ENCODE measurements at regions not wholly inside any gene's neighbourhood (a gene's known extent, or its start where the extent isn't known, plus 50 kb on each side); places are given as distances from the start of the nearest gene placed in this dataset.
A peak's percentile ranks its signal among the peaks of the same experiment; 100 is the strongest.

DNA sequence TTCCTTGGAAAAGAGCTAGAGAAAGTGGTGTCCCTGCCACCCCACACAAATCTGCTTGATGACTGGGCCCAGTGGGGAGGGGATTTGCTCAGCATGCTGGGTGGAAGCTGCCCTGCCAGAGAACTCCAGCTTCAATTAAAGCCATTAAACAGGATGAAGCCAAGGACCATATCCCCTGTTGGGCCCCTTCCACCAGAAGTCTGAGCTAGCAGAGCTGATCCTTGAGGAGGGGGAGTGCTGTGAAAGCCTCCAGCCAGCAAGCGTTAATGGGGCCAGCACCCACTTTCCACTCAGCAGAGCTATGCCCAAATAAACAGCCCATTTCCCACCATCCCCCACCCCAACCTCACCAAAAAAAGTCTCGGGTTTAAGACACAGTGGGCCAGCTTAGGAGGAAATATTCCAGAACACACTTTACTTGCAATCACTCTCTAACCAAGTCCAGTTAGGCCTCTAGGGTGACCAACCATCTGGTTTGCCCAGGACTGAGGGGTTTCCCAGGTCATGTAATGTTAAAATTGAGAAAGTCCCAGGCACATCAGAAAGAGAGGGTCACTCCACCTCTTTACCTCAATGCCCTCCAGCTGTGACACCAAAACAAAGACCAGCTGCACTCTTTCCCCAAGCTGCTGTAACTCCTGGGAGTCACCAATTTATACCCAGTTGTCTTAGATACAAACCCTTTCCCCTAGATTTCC, 132.3 kb downstream of the FOXI3 start:
- Mint-ChIP-seq H3K27me3 (peaks cover 4% of the 10 kb centered on the region), H3K4me1 (no peaks in the 10 kb centered on the region), H3K27ac (no peak overlapping the region), H3K4me3 (no peak overlapping the region), H3K36me3 (no peaks in the 10 kb centered on the region), H3K9me3 (no peaks in the 10 kb centered on the region)
- DNase-seq = no peak
- CTCF ChIA-PET = no interaction called here

DNA sequence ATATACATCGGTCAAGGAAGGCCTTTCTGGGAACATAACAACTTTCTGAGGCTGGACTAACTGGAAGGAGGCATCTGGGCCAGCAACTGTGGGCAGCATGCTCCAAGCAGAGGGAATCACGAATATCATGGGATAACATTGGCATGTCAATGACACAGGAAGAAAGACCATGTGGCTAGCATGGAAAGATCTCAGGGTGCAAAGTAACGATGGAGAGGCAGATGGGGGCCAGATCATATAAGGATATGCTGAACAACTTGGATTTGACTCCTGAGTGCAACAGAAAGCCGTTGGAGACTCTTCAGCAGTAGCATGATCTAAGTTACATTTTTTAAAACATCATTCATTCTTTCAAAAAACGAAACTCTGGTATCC, 133.6 kb downstream of the FOXI3 start:
- Mint-ChIP-seq H3K4me3 (no peak overlapping the region), H3K9me3 (no peaks in the 10 kb centered on the region), H3K36me3 (no peaks in the 10 kb centered on the region), H3K27ac (no peak overlapping the region), H3K27me3 (peaks cover 4% of the 10 kb centered on the region), H3K4me1 (no peaks in the 10 kb centered on the region)
- no peak for DNase-seq
- CTCF ChIA-PET = no interaction called here

DNA sequence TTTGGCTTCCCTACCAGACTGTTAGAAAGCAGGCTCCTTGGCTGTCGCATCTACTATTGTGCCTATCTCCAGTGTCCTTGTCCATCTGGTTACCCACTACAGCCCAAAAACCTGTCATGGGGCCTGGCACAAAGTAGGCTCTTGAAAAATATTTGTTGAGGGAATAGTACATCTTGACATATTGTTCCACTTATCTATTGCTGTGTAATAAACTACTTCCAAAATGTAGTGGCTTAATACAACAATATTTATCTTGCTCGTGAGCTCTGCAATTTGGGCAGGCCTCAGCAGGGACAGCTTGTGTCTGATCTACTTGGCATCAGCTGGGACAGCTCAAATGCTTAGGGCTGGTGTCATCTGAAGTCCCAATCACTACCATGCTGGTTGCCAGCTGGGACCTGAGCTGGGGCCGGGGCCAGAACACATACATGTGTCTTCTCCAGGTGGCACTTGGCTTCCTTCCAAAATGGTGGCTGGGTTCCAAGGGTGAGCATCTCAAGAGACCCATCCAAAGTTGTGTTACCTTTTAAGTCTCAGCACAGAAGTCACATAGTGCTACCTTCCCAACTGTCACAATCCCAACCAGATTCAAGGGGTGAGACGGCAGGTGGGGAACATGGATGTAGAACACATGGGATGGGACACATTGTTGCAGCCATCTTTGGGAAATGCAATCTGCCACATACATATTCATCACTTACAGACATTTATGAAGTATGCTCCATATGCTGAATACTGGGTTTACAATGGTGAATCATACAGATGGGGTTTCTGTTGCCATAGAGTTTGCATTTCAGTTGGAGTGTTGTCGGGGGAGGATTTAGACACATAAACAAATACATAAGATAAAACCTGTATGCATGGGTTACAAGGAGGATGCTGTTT, 134.2 kb downstream of the FOXI3 start:
- CTCF ChIA-PET = no interaction called here

DNA sequence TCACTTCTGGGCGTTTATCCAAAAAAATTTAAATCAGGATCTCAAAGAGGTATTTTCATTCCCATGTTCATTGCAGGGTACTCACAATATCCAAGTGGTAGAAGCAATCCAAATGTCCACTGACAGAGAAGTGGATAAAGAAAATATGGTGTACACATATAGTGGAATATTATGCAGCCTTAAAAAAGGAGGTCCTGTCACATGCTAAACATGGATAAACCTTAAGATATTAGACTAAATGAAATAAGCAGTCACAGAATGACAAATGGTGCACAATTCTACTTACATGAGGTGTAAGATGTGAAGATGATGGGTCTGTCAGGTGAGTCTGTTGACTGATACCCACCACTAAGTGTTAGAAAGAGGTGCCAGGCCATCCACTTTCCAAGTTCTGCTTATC, 140.6 kb downstream of the THNSL2 start:
- no peak overlapping the region for H3K27ac Mint-ChIP-seq
- H3K4me1 Mint-ChIP-seq = no peaks in the 10 kb centered on the region
- no peaks in the 10 kb centered on the region for H3K9me3 Mint-ChIP-seq
- DNase-seq = no peak
- H3K36me3 Mint-ChIP-seq = no peaks in the 10 kb centered on the region
- no peaks in the 10 kb centered on the region for H3K27me3 Mint-ChIP-seq
- CTCF ChIA-PET = no interaction called here
- no peak overlapping the region for H3K4me3 Mint-ChIP-seq

More for the DNA sequence above, 134.2 kb downstream of the FOXI3 start:
- H3K4me3 Mint-ChIP-seq = no peak overlapping the region
- no peaks in the 10 kb centered on the region for H3K9me3 Mint-ChIP-seq
- no peak overlapping the region for H3K27ac Mint-ChIP-seq
- no peaks in the 10 kb centered on the region for H3K36me3 Mint-ChIP-seq
- no peaks in the 10 kb centered on the region for H3K4me1 Mint-ChIP-seq
- no peak for DNase-seq
- H3K27me3 Mint-ChIP-seq = peaks cover 4% of the 10 kb centered on the region

DNA sequence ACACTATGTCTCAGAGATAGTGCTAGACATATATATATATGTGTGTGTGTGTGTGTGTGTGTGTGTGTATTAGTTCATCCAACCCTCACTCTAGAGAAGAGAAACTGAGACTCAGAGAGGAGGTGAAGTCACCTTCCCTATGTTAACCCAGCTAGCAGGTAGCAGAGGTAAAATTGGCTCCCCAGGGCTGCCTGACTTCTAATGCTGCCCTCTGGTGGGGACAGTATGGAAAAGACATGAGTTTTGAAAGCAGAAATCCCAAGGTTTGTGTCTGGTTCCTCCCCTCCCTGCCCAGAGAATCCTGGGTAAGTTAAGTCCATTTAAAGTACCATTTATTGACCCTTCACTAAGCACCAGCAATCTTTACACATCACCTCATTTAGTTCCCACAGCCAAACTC, 137.7 kb downstream of the THNSL2 start:
- no peaks in the 10 kb centered on the region for H3K4me1 Mint-ChIP-seq
- H3K36me3 Mint-ChIP-seq = no peaks in the 10 kb centered on the region
- peak; percentile 39 for DNase-seq
- H3K27ac Mint-ChIP-seq = no peak overlapping the region
- no peak overlapping the region for H3K4me3 Mint-ChIP-seq
- H3K9me3 Mint-ChIP-seq = no peaks in the 10 kb centered on the region
- H3K27me3 Mint-ChIP-seq = no peaks in the 10 kb centered on the region
- CTCF ChIA-PET = interaction anchor here (0.6 to 2.3 kb wide), 3 partner anchors 64 to 247 kb away, joined by 3 to 7 read pairs (median 4); no protein-coding TSS in a partner anchor

DNA sequence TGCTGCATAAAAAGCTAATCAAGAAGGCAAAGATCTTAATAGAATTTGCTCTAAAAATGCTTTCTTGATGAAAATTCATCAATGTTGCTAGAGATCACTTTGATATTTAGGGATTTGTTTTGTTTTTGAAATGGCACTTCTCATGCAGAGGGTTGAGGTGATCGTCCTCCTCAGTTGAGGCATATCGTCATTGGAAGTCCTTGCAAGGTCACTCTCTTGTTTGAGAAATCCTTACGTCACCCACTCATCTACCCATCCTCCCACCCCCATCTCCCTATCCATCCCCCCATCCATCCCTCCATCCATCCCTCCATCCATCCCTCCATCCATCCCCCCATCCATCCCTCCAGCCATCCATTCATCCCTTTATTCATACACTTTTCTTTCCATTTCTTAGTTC, 133.7 kb downstream of the THNSL2 start:
- no peaks in the 10 kb centered on the region for H3K9me3 Mint-ChIP-seq
- no peak for DNase-seq
- CTCF ChIA-PET = no interaction called here
- H3K36me3 Mint-ChIP-seq = no peaks in the 10 kb centered on the region
- H3K27me3 Mint-ChIP-seq = no peaks in the 10 kb centered on the region
- no peak overlapping the region for H3K27ac Mint-ChIP-seq
- no peak overlapping the region for H3K4me3 Mint-ChIP-seq
- no peaks in the 10 kb centered on the region for H3K4me1 Mint-ChIP-seq

DNA sequence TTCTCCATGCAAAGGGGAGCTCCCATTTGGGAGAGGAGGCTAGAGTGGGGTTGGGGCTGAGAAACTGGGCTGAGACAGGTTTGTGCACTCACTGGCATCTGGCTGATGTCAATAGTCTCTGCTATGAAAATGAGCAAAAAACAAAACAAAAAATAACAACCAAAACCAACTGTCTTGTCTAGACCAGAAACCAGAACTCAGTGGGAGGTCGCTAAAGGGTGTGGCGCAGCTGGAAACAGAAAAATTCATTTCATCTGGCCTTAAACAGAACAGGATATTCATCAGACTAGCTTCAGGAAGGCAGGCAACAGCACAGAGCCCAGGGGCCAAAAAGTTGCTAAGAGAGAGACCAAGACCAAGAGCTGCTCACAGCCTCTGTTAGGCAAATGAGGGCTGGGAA, 126.1 kb downstream of the THNSL2 start:
- Mint-ChIP-seq H3K4me1 (no peaks in the 10 kb centered on the region), H3K36me3 (no peaks in the 10 kb centered on the region), H3K9me3 (no peaks in the 10 kb centered on the region), H3K27ac (no peak overlapping the region), H3K27me3 (no peaks in the 10 kb centered on the region), H3K4me3 (no peak overlapping the region)
- CTCF ChIA-PET = interaction anchor here (1.0 kb wide), 1 partner anchor 13 kb away, joined by 3 read pairs; no protein-coding TSS in a partner anchor
- no peak for DNase-seq

DNA sequence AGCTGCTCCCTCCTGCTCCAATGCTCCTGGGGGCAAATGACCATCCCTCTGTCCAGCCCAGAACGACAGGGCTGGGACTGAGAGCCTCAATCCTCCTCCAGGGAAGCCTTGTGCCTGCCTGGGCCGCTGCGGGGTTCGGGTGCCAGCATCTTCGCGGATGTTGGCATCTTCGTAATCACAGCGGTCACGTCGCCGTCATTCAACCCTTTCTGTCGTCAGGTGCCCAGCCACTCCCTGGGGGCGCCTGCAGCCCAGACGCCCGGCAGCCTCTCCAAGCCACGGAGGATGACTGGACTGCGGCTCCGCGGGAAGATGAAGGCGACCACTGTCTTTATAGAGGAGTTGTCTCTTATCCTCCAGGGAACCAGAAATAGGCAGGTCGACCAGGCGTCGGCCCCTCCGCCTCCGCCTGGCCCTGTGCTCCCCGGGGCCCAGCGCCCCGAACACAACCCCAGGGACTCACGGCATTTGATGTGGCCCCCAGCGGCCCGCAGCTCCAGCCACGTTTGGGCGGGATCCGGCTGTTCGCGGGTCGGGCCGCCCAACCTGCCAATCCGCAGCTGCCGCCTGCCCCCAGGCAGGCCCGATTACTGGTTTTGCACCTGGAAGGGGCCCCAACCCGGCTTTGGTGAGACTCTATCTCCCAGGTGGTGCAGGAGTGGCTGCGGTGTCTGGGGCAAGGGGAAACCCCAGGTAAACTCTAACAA, 113.9 kb downstream of the THNSL2 start:
- Mint-ChIP-seq H3K36me3 (no peaks in the 10 kb centered on the region), H3K27me3 (peaks cover 32% of the 10 kb centered on the region), H3K4me3 (no peak overlapping the region), H3K9me3 (no peaks in the 10 kb centered on the region), H3K27ac (no peak overlapping the region), H3K4me1 (no peaks in the 10 kb centered on the region)
- no peak for DNase-seq
- CTCF ChIA-PET = no interaction called here

DNA sequence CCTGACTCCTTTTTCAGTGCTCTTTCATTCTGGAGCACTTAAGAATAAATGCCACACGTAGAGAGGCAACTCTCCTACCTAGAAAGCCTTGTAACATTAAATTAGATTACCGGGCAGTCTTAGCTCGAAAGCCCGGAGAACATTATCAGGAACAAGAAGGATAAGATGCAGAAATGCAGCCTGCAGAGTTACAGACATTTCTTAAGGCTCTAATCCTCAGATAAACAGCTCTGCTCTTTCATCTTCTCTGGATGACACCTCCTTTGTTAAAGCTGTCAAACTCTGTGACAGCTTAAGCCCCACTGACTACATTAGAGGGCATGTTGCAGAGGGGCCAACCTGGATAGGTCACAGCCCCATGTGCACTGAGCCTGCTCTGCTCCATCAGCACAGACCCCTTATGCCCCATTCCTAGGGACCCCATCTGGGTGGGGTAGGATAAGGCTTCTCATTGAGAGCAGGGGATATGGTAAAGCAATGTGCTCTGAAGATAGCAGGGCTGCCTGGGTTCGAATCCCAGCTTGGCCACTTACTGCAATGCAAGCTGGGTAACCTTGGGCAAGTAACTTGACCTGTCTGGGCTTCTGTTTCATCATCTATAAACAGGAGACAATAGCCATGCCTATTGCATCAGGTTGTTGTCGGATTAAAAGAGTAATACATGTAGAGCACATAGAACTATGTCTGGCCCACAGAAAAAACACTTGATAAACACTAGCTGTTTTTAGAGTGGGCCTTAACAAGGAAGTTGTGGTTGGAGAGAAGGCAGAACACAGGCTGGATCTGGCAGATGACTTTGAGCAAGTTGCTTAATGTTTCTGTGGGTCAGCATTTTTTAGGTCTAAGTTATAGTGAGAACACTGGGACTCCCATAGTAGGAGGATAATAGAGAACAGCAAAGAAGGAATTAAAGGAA, 111.4 kb downstream of the THNSL2 start:
- Mint-ChIP-seq H3K4me3 (no peak overlapping the region), H3K4me1 (no peaks in the 10 kb centered on the region), H3K36me3 (no peaks in the 10 kb centered on the region), H3K27me3 (peaks cover 29% of the 10 kb centered on the region), H3K27ac (no peak overlapping the region), H3K9me3 (no peaks in the 10 kb centered on the region)
- CTCF ChIA-PET = no interaction called here
- DNase-seq = no peak

DNA sequence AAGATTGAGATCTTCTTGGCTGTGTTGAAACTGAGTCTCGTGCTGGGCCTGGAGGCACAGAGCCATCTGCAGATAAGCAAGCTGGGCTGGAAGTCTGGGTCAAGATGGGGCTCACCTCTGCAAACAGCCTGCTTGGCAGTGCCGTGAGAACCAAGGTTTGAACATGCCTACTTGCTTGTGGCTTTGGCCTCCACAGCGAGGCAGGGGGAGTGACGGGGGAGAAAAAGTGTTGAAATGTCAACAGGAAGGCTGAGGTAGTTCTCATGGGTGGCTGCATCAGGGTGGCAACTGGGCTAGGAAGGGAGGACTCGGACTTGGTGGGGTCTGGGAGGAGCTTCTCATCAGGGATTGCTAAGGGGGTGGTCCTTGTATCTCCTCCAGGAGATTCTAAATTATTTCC, 99.7 kb downstream of the THNSL2 start:
- no peak for DNase-seq
- H3K4me1 Mint-ChIP-seq = no peaks in the 10 kb centered on the region
- H3K27me3 Mint-ChIP-seq = peaks cover 4% of the 10 kb centered on the region
- H3K4me3 Mint-ChIP-seq = no peak overlapping the region
- no peak overlapping the region for H3K27ac Mint-ChIP-seq
- CTCF ChIA-PET = no interaction called here
- H3K36me3 Mint-ChIP-seq = no peaks in the 10 kb centered on the region
- H3K9me3 Mint-ChIP-seq = no peaks in the 10 kb centered on the region

DNA sequence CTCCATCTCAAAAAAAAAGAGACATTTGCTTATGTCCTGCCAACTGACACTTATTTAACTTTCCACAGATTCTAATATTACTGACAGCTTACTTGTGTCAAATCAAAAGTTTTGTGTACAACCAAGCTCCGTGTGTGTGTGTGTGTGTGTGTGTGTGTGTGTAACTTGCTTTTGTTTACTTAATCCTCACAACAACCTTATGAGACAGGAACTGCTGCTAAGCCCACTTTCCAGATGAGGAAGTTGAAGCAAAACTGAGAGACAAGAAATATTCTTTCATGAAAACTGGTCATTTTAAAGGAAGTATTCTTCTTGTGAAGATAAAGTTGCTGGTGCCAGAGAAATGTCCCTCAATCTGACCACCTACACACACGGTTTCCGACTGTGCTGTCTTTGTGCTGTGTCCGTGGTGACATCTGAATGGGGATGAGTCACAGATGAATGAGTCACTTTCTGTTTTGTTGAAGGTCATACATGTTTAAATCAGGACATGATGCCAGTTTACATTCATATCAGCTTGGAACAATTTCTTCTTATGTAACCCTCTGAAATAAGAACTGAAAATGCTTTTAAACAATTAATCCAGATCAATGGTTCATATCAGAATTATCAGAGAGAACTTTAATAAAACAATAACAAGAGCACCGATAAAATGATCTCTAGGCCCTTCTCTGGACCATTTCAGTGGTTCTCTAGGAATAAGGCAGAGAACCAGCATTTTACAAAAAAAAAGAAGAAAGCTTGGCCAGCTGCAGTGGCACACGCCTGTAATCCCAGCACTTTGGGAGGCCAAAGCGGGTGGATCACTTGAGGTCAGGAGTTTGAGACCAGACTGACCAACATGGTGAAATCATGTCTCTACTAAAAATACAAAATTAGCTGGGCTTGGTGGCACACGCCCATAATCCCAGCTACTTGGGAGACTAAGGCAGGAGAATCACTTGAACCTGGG, 95.5 kb downstream of the THNSL2 start:
- Mint-ChIP-seq H3K36me3 (no peaks in the 10 kb centered on the region), H3K27me3 (peaks cover 27% of the 10 kb centered on the region), H3K27ac (no peak overlapping the region), H3K4me3 (no peak overlapping the region), H3K9me3 (no peaks in the 10 kb centered on the region), H3K4me1 (no peaks in the 10 kb centered on the region)
- CTCF ChIA-PET = interaction anchor here (1.0 kb wide), 1 partner anchor 75 kb away, joined by 3 read pairs; no protein-coding TSS in a partner anchor
- DNase-seq = no peak

DNA sequence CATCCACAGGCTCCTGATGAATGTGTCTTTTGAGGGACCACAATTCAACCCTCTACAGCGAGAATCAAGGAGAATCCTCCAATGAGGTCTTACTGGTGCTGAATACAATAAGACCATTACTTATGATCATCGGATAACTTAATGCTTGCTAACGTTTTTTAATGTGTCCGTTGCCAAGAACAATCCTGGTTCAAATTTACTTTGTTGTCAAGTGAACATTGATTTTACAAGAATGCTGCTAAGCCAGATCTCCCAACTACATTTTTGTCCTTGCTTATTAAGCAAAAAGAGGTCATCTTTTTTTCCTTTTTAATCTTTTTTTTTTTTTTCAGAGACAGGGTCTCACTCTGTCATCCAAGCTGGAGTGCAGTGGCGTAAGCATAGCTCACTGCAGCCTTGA, 93.7 kb downstream of the THNSL2 start:
- Mint-ChIP-seq H3K27me3 (peaks cover 27% of the 10 kb centered on the region), H3K36me3 (no peaks in the 10 kb centered on the region), H3K4me3 (no peak overlapping the region), H3K4me1 (no peaks in the 10 kb centered on the region), H3K9me3 (no peaks in the 10 kb centered on the region), H3K27ac (no peak overlapping the region)
- CTCF ChIA-PET = no interaction called here
- no peak for DNase-seq

DNA sequence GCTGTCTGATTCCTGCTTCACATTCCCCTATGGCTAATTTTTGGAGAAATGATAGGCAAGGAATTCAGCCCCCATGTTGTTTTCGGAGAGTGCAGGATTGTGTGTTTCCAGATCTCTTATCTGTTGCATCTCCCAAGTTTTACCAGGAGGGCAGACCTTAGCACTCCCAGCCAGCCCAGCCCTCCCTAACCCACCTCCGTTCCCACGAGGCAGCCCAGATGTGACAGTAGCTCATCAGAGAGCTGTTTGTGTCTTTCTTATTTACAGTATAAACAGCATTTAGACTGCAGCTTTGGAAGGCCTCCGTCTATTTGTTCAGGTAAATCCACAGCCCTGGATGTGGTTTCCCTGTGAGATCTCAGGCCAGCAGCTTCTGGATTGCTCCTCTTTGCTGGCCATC, 91.6 kb downstream of the THNSL2 start:
- DNase-seq = no peak
- Mint-ChIP-seq H3K4me3 (no peak overlapping the region), H3K27ac (no peak overlapping the region), H3K27me3 (peaks cover 27% of the 10 kb centered on the region), H3K9me3 (no peaks in the 10 kb centered on the region), H3K4me1 (no peaks in the 10 kb centered on the region), H3K36me3 (no peaks in the 10 kb centered on the region)
- CTCF ChIA-PET = no interaction called here

Data from activated naive CD4-positive, alpha-beta T cell treated with anti-CD3 and anti-CD28 coated beads, Interleukin-2, amount 10 ng/mL, durations not matched to agents 7 days and 5 days (primary cell).